A673 (cell line): ENCODE measurements at regions not wholly inside any gene's neighbourhood (a gene's known extent, or its start where the extent isn't known, plus 50 kb on each side); places are given as distances from the start of the nearest gene placed in this dataset.

Source experiments
- BruUV-seq: library from RNA; stranded (reverse); fragments of 400-500 nt; replicated peaks from 2 replicates; lab custom pipeline; 2021; lab: Mats Ljungman, UMichigan
- CTCF ChIA-PET: fragments of 300-600 bp; sonication (Branson Sonifier 250); formaldehyde crosslinking; loops from one replicate; lab custom pipeline; 2022; ENCODE audit warnings: antibody characterized with exemption; lab: Charles Lee
- POLR2A ChIA-PET: fragments of 300-600 bp; sonication (Branson Sonifier 250); formaldehyde crosslinking; loops from one replicate; lab custom pipeline; 2022; ENCODE audit warnings: antibody characterized with exemption; ENCODE audit not compliant: low non-redundant PET; lab: Charles Lee
- DNase-seq: peaks from one replicate; pipeline ENCODE4 v3.0.0-alpha.2; 2015; ENCODE audit warnings: low spot score
- H3K27ac ChIP-seq: fragments of 200-600 bp; sonication (generic); 2 replicates; pipeline ENCODE4 v1.5.1; 2016; ENCODE audit warnings: mixed run types, low read depth, mild to moderate bottlenecking, mixed read lengths, antibody characterized with exemption, low read length; ENCODE audit not compliant: poor library complexity, severe bottlenecking
- H3K27me3 ChIP-seq: fragments of 200-600 bp; sonication (generic); replicated peaks from 2 replicates; pipeline ENCODE4 v1.6.1; 2017; ENCODE audit warnings: mixed run types, low read depth, mild to moderate bottlenecking, mixed read lengths, antibody characterized with exemption, low read length; ENCODE audit not compliant: insufficient read depth, poor library complexity
- H3K36me3 ChIP-seq: fragments of 200-600 bp; sonication (generic); 2 replicates; pipeline ENCODE4 v1.6.1; 2016; ENCODE audit warnings: mixed run types, mild to moderate bottlenecking, mixed read lengths, antibody characterized with exemption, low read length; ENCODE audit not compliant: insufficient read depth, poor library complexity, severe bottlenecking
- H3K4me1 ChIP-seq: fragments of 200-600 bp; sonication (generic); 2 replicates; pipeline ENCODE4 v1.6.1; 2017; ENCODE audit warnings: mixed run types, mild to moderate bottlenecking, mixed read lengths, antibody characterized with exemption, low read length; ENCODE audit not compliant: insufficient read depth, poor library complexity, severe bottlenecking
- H3K4me3 ChIP-seq: fragments of 200-600 bp; sonication (generic); 2 replicates; pipeline ENCODE4 v1.5.1; 2016; ENCODE audit warnings: low read depth, mixed run types, mild to moderate bottlenecking, mixed read lengths, low read length; ENCODE audit not compliant: poor library complexity, severe bottlenecking
- H3K9me3 ChIP-seq: fragments of 200-600 bp; sonication (generic); 2 replicates; pipeline ENCODE4 v1.6.1; 2016; ENCODE audit warnings: mixed run types, low read depth, mild to moderate bottlenecking, mixed read lengths, antibody characterized with exemption, low read length; ENCODE audit not compliant: poor library complexity, severe bottlenecking
- CTCF ChIP-seq: fragments of 300-800, 200-600 bp; sonication (generic); conservative IDR thresholded peaks from 2 replicates; pipeline ENCODE4 v1.5.1; 2017; ENCODE audit warnings: low read depth, mild to moderate bottlenecking, antibody characterized with exemption, low read length, moderate library complexity, mixed read lengths
- EZH2 ChIP-seq: fragments of 200-600 bp; sonication (generic); IDR thresholded peaks from 2 replicates; pipeline ENCODE4 v1.6.1; 2017; ENCODE audit warnings: borderline replicate concordance, low read depth, mild to moderate bottlenecking, mixed read lengths, antibody characterized with exemption, low read length; ENCODE audit not compliant: poor library complexity, severe bottlenecking
- intact Hi-C: fragments of 100-400 bp; cut with micrococcal nuclease; formaldehyde crosslinking; loops from one replicate; pipeline ENCODE4 v1.10.0; 2022; ENCODE audit not compliant: unreplicated experiment

- Histone ChIP-seq H3K4me3 (no peak overlapping the region), H3K36me3 (no peaks in the 10 kb centered on the region), H3K27ac (no peak overlapping the region), H3K4me1 (no peaks in the 10 kb centered on the region), H3K9me3 (no peaks in the 10 kb centered on the region), H3K27me3 (no peaks in the 10 kb centered on the region)
- POLR2A ChIA-PET, result no interaction called here
- intact Hi-C loops, result loop anchor here (5.0 kb wide), 1 partner anchor 623 kb away; no protein-coding TSS in a partner anchor
- peak; percentile 8 for DNase-seq
- CTCF ChIA-PET, result interaction anchor here (0.6 kb wide), 1 partner anchor 208 kb away, joined by 4 read pairs; no protein-coding TSS in a partner anchor
- no TSS peak for BruUV-seq
- TF ChIP-seq CTCF (peak; percentile 47), EZH2 (no peak)
These were observed 56.3 kb upstream of the KCNN2 start for GRCh38 chr5:114305402-114306207.

- Histone ChIP-seq H3K9me3 (no peaks in the 10 kb centered on the region), H3K4me1 (no peaks in the 10 kb centered on the region), H3K27me3 (no peaks in the 10 kb centered on the region), H3K4me3 (no peak overlapping the region), H3K27ac (no peak overlapping the region), H3K36me3 (no peaks in the 10 kb centered on the region)
- CTCF ChIA-PET, result no interaction called here
- no peak for DNase-seq
- BruUV-seq, result no TSS peak
- intact Hi-C loops, result loop anchor here (5.0 kb wide), 1 partner anchor 626 kb away; no protein-coding TSS in a partner anchor
- POLR2A ChIA-PET, result no interaction called here
- TF ChIP-seq EZH2, result no peak
- no peak for TF ChIP-seq CTCF
These were observed 53.9 kb upstream of the KCNN2 start for GRCh38 chr5:114308017-114308416.

- no peak overlapping the region for H3K4me3 ChIP-seq
- TF ChIP-seq CTCF (no peak), EZH2 (no peak)
- H3K4me1 ChIP-seq, result no peaks in the 10 kb centered on the region
- no peak for DNase-seq
- intact Hi-C loops, result loop anchor here (5.0 kb wide), 1 partner anchor 626 kb away; no protein-coding TSS in a partner anchor
- H3K27ac ChIP-seq, result no peak overlapping the region
- H3K9me3 ChIP-seq, result no peaks in the 10 kb centered on the region
- ChIA-PET CTCF (no interaction called here), POLR2A (no interaction called here)
- H3K27me3 ChIP-seq, result no peaks in the 10 kb centered on the region
- H3K36me3 ChIP-seq, result no peaks in the 10 kb centered on the region
- BruUV-seq, result no TSS peak
These were observed 53.4 kb upstream of the KCNN2 start for GRCh38 chr5:114308508-114308907.
